GM12891 (cell line): ENCODE measurements at regions not wholly inside any gene's neighbourhood (a gene's known extent, or its start where the extent isn't known, plus 50 kb on each side); places are given as distances from the start of the nearest gene placed in this dataset.

Source experiments
- PAX5 ChIP-seq: IDR thresholded peaks from 2 replicates; pipeline ENCODE4 v1.6.1; 2011; ENCODE audit warnings: low read length, moderate library complexity, mild to moderate bottlenecking; ENCODE audit not compliant: insufficient read depth, severe bottlenecking
- POLR2A ChIP-seq: IDR thresholded peaks from 2 replicates; pipeline ENCODE4 v1.6.1; 2011; ENCODE audit warnings: low read depth, low read length, control low read depth
- POLR2AphosphoS5 ChIP-seq: IDR thresholded peaks from 2 replicates; pipeline ENCODE4 v1.6.1; 2011; ENCODE audit warnings: low read depth, low read length, control low read depth
- TAF1 ChIP-seq: IDR thresholded peaks from 2 replicates; pipeline ENCODE4 v1.6.1; 2011; ENCODE audit warnings: low read depth, low read length, control low read depth

GRCh38 chr4:28427306-28428085, 1566.9 kb downstream of the STIM2 start:
- no peak for TF ChIP-seq POLR2AphosphoS5
- TF ChIP-seq POLR2A: no peak
- no peak for TF ChIP-seq PAX5
- TF ChIP-seq TAF1: no peak
